ENCODE measurements at regions not wholly inside any gene's neighbourhood (a gene's known extent, or its start where the extent isn't known, plus 50 kb on each side); places are given as distances from the start of the nearest gene placed in this dataset.

DNA sequence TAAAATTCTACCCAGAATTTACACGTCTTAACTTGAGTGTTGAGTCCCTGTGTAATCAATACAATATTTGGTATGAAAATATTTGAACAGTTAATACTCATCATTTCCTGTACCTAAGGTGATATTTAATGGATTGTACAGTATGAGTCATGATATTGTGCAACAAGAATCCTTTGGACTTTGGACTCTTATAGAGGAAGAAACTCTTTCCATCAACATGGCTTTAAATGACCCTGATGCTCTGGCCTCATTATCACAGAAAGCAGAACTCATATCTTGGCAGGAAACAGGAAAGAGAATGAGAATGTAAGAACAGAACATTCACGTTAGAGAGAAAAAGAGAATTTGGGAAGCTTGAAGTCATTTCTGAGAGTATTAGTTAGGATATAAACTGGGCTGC, 168.8 kb upstream of the B3GALT2 start:
- H3K4me3 Mint-ChIP-seq = no peak overlapping the region
- TF ChIP-seq, protein P1, sequence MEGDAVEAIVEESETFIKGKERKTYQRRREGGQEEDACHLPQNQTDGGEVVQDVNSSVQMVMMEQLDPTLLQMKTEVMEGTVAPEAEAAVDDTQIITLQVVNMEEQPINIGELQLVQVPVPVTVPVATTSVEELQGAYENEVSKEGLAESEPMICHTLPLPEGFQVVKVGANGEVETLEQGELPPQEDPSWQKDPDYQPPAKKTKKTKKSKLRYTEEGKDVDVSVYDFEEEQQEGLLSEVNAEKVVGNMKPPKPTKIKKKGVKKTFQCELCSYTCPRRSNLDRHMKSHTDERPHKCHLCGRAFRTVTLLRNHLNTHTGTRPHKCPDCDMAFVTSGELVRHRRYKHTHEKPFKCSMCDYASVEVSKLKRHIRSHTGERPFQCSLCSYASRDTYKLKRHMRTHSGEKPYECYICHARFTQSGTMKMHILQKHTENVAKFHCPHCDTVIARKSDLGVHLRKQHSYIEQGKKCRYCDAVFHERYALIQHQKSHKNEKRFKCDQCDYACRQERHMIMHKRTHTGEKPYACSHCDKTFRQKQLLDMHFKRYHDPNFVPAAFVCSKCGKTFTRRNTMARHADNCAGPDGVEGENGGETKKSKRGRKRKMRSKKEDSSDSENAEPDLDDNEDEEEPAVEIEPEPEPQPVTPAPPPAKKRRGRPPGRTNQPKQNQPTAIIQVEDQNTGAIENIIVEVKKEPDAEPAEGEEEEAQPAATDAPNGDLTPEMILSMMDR (IDR thresholded peaks at IDR 0.05; ENCODE audit: unreplicated experiment in 3 of 3) = no peak
- H3K36me3 Mint-ChIP-seq (ENCODE audit: low read depth) = peaks cover 14% of the 10 kb centered on the region
- peaks cover 20% of the 10 kb centered on the region for H3K4me1 Mint-ChIP-seq
- no peaks in the 10 kb centered on the region for H3K9me3 Mint-ChIP-seq
- H3K27me3 Mint-ChIP-seq (ENCODE audit: low read depth) = no peaks in the 10 kb centered on the region
- H3K27ac Mint-ChIP-seq = no peak overlapping the region

DNA sequence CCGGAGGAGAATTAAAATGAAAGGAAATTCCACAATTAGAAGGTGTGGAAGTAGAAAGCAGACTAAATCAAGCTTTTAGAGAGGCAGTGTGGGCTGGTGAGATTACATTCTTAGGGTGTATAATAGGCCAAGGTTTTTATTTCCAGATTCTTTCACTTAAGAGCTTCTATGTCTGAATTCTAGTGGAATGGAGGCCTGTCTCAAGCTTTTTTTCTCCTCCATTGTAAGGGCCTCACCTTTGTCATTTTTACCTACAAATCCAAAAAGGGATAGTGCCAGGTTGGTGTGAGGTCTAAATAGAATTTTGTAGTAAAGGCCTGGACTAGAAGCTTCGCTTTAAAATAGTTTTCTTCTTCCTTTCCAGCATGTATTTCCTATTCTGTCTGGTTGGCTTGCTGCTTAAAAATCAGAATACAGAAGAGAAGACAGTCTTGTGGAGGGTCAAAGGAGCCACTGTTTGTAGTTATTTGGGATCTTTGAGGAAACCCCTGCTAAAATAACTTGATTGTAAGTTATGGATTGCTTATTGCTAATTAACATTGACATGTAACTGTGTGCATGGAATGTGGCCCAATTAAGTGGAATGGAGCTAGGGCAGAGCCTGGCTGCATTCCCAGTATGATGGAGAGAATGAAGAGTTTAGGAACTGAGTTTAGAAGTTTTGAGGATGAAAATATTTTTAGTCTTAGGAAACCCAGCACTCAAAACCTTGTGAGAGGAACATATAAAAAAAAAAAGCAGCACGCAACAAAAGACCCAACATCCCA, 162.5 kb upstream of the B3GALT2 start:
- Mint-ChIP-seq H3K36me3 (ENCODE audit: low read depth) (peaks cover 14% of the 10 kb centered on the region), H3K4me3 (no peak overlapping the region), H3K4me1 (peaks cover 7% of the 10 kb centered on the region), H3K27me3 (ENCODE audit: low read depth) (no peaks in the 10 kb centered on the region), H3K27ac (no peak overlapping the region), H3K9me3 (no peaks in the 10 kb centered on the region)
- TF ChIP-seq, protein P1 (IDR thresholded peaks at IDR 0.05; ENCODE audit: unreplicated experiment in 3 of 3) = no peak

DNA sequence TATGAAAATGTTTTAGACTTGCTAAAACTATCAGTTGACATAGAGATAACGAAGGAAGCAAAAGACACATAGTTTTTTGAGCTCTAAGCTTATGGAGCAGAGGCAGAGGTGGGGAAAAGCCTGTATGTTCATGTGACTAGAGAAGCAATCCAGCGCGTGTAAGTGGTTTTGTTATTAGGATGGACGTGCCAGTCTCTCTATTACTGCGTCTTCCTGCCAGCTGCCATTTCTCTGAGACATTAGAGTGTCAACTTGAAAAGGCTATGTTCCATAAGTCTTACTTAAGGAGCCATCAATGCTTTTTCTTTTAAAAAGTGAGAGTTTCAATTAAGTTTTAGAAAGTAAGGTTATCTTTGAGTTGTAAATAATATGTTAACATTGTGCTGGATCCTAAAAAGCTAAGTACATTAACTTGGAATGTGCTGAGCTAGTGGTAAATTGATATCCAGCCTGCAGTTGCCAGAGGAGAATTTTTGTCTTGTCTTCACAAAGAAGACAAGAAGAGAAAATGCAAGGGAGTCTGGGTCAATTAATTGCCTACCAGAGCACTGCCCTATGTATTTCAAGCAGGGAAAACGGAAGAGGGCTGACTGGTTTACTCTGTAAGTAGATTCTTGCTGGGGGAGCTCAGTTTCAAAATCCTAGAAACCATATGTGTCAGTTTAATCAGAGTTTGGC, 161.8 kb upstream of the B3GALT2 start:
- Mint-ChIP-seq H3K36me3 (ENCODE audit: low read depth) (peaks cover 10% of the 10 kb centered on the region), H3K4me1 (peaks cover 7% of the 10 kb centered on the region), H3K27ac (no peak overlapping the region), H3K4me3 (no peak overlapping the region), H3K27me3 (ENCODE audit: low read depth) (no peaks in the 10 kb centered on the region), H3K9me3 (no peaks in the 10 kb centered on the region)
- TF ChIP-seq, protein P1 (IDR thresholded peaks at IDR 0.05; ENCODE audit: unreplicated experiment in 3 of 3) = no peak

DNA sequence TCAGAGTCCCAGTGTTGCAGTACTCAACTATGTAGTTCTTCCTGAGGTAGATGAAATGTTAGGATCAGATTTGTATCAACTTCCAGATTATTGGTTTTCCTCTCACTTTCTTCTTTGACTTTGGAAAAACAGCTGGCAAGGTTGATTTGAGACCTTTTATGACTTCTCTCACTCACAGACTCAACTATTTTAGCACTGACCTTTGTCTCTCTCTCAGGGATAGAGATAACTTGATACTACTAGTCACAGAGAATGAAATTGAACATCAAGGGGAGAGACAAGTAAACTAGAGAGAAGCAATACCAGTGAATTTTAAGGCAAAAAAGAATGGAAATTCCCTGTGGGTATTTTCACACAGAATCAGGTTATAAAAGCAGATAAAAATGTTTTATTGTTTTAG, 159.7 kb upstream of the B3GALT2 start:
- no peak overlapping the region for H3K4me3 Mint-ChIP-seq
- H3K27me3 Mint-ChIP-seq (ENCODE audit: low read depth) = no peaks in the 10 kb centered on the region
- H3K36me3 Mint-ChIP-seq (ENCODE audit: low read depth) = no peaks in the 10 kb centered on the region
- TF ChIP-seq, protein P1 (IDR thresholded peaks at IDR 0.05; ENCODE audit: unreplicated experiment in 3 of 3) = no peak
- H3K27ac Mint-ChIP-seq = no peak overlapping the region
- H3K4me1 Mint-ChIP-seq = peaks cover 10% of the 10 kb centered on the region
- H3K9me3 Mint-ChIP-seq = no peaks in the 10 kb centered on the region

DNA sequence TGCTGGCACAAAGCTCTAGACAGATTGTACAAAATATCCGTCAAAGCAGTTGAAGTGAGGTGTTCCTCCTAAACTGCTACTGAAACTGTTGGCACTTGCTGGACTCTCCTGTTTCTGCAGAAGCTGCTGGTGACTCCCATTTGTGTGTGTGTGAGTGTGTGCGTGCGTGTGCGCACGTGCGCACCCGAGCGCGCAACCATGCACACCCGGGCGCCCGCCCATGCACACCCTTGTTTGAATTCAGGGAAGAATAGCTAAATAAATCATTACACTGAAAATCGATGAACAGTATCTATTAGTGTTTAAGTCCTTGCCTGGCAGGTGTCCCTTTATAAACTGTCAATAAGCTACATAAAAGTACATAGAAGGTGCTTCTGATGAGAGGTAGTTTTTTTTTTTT, 156.4 kb upstream of the B3GALT2 start:
- no peaks in the 10 kb centered on the region for H3K36me3 Mint-ChIP-seq (ENCODE audit: low read depth)
- no peaks in the 10 kb centered on the region for H3K27me3 Mint-ChIP-seq (ENCODE audit: low read depth)
- H3K9me3 Mint-ChIP-seq = no peaks in the 10 kb centered on the region
- no peak overlapping the region for H3K4me3 Mint-ChIP-seq
- TF ChIP-seq, protein P1 (IDR thresholded peaks at IDR 0.05; ENCODE audit: unreplicated experiment in 3 of 3) = no peak
- H3K4me1 Mint-ChIP-seq = peaks cover 11% of the 10 kb centered on the region
- H3K27ac Mint-ChIP-seq = no peak overlapping the region
